Breast epithelium (tissue), 3 donors: ENCODE measurements at regions not wholly inside any gene's neighbourhood (a gene's known extent, or its start where the extent isn't known, plus 50 kb on each side); places are given as distances from the start of the nearest gene placed in this dataset.

Experiments used
- CTCF ChIP-seq, 3 donors: fragments of 450-650 bp; IDR thresholded peaks; one replicate each; pipeline ENCODE4 v1.5.1; 2016 to 2017; ENCODE audit warnings: antibody characterized with exemption in 3 of 3, mild to moderate bottlenecking in 3 of 3, moderate library complexity in 3 of 3
- POLR2AphosphoS5 ChIP-seq, 3 donors: sonication (generic); formaldehyde crosslinking; IDR thresholded peaks; one replicate each; pipeline ENCODE4 v1.6.1; 2017; ENCODE audit warnings: antibody characterized with exemption in 3 of 3

GRCh38 chr12:27382924-27383323, 50.3 kb downstream of the BMAL2 start:
- TF ChIP-seq CTCF (IDR thresholded peaks at IDR 0.05) (no peak), POLR2AphosphoS5 (IDR thresholded peaks at IDR 0.05) (no peak)
